GM19023 (cell line): ENCODE measurements at regions not wholly inside any gene's neighbourhood (a gene's known extent, or its start where the extent isn't known, plus 50 kb on each side); places are given as distances from the start of the nearest gene placed in this dataset.

ENCODE experiments used
- ATAC-seq: cut with Tn5 transposase; IDR thresholded peaks from one replicate; pipeline ENCODE4 v1.9.1; 2021; ENCODE audit warnings: mild to moderate bottlenecking, moderate library complexity; ENCODE audit not compliant: unreplicated experiment

- no peak for ATAC-seq
Measured at GRCh38 chr1:193427524-193427923, 241.1 kb upstream of the B3GALT2 start.

- ATAC-seq, result no peak
Measured at GRCh38 chr1:193426061-193426460, 239.6 kb upstream of the B3GALT2 start.

DNA sequence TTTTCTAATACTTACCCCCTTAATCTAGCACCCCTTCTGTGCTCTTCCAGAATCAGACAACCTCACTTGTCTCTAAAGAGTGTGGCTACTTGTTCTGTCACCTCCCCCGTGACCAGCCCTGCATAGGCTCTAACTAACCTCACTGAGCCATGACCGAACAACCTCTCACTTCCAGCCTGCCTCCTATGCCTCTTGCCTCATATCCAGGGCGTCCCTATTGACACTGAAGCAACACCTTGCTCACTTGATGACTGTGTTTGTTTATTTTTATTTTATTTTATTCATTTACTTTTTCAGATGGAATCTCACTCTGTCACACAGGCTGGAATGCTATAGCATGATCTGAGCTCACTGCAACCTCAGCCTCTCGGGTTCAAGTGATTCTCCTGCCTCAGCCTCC lies 235.1 kb upstream of the B3GALT2 start:
- no peak for ATAC-seq

DNA sequence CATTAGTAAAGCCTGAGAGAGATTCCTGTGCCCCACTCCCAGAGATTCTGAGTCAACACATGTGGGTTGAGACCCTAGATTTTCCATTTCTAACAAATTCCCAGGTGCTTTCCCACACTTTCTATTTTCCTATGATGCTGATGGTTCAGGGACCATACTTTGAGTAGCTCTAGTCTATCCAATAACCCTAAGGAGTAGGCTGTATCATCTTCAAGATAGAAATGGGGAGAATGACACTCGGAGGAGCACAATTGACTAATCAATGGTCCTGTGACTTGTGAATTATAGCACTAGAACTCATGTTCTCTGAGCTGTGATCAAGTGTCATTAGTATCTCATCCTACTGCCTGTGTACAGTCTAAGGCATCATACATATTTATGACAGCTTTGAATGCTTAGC lies 232.9 kb upstream of the B3GALT2 start:
- ATAC-seq, result no peak

DNA sequence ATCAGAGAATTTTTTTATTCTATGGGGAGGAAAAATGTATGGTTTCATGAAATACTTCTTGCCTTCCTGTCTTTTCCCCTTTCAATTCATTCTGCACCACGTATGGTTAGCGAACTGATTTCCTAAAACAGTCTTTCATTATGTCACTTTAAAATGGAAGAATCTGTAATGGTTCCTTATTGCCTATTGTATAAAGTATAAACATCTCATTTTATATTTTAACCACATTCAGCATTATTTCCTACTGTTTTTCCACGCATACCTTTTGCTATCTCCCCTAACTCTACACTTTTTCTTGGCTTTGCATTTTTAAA lies 232.3 kb upstream of the B3GALT2 start:
- no peak for ATAC-seq

GRCh38 chr1:193417945-193418744 lies 231.7 kb upstream of the B3GALT2 start:
- ATAC-seq, result no peak

DNA sequence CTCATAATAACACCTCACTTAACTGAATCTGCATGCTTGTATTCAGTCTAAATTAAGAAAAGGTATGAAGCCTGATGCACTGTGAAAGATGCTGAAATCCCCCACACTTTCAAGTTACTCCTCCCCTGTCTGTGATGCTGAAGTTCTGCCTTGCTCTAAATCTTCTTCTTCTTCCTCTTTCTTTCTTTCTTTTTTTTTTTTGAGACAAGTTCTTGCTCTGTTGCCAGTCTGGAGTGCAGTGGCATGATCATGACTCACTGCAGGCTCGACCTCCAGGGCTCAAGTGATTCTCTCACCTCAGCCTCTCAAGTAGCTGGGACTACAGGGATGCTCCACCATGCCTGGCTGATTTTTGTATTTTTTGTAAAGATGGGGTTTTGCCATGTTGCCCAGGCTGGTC lies 231.0 kb upstream of the B3GALT2 start:
- ATAC-seq, result no peak

- no peak for ATAC-seq
Measured at GRCh38 chr1:193416226-193417024, 230.0 kb upstream of the B3GALT2 start.

- no peak for ATAC-seq
Measured at GRCh38 chr1:193415256-193415655, 228.8 kb upstream of the B3GALT2 start.

DNA sequence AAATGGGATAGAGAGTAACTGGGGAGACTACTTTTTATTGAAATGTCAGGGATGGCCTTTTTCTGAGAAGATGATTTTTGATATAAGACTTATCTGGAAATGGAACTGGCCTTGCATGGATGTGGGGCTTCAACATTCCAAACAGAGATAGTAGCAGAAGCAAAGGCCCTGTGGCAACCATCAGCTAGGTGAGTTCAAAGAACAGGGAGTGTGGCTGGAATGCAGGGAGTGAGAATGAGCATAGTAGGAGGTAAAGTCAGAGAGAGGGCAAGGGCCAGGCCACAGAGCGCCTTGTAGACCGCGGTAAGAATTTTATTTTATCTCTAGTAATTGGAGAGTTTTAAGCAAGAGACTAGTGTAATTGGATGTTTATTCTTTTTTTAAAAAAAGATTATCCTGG lies 227.0 kb upstream of the B3GALT2 start:
- ATAC-seq, result no peak

DNA sequence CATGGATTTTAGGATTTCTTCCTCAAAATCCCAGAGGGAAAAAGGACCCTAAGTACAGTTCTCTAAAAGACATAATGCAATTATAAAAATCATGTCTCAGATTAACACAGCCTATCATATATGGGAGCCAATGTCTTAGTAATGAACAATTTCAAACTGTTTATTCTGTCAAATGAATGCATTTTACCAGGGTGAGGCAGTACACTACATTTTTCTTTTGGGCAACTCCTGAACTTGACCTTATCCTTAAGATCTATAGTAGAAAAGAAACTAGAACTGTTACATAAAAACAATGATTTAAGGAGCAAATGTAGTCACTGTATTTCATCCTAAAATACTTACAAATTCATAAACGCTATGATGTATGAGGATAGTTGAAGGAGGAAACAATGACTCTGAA lies 226.3 kb upstream of the B3GALT2 start:
- no peak for ATAC-seq

GRCh38 chr1:193411714-193412113 lies 225.3 kb upstream of the B3GALT2 start:
- no peak for ATAC-seq

GRCh38 chr1:193411215-193411614 lies 224.8 kb upstream of the B3GALT2 start:
- ATAC-seq, result no peak

GRCh38 chr1:193408782-193409293 lies 222.4 kb upstream of the B3GALT2 start:
- ATAC-seq, result no peak

DNA sequence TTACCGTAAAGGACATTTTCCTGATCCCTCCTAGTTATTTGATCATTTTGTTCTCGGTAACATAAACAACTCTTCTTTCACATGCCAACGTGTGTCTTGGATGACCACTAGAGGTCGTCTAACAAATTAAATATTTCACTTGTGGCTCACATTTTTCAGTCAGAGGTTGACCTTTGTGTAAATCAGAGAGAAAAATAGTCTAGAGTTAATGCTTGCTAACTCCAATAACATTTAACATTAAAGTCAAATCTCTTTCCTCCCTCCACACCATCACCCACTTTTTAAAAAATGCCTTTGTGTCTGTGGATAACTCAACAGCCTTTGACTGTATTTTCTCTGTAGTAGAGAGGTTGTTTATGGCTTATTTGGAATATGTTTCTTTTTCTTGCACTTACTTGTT lies 220.5 kb upstream of the B3GALT2 start:
- no peak for ATAC-seq

- no peak for ATAC-seq
Measured at GRCh38 chr1:193404236-193404635, 217.8 kb upstream of the B3GALT2 start.

- ATAC-seq, result no peak
Measured at GRCh38 chr1:193402977-193403376, 216.6 kb upstream of the B3GALT2 start.

- ATAC-seq, result no peak
Measured at GRCh38 chr1:193402037-193402436, 215.6 kb upstream of the B3GALT2 start.

DNA sequence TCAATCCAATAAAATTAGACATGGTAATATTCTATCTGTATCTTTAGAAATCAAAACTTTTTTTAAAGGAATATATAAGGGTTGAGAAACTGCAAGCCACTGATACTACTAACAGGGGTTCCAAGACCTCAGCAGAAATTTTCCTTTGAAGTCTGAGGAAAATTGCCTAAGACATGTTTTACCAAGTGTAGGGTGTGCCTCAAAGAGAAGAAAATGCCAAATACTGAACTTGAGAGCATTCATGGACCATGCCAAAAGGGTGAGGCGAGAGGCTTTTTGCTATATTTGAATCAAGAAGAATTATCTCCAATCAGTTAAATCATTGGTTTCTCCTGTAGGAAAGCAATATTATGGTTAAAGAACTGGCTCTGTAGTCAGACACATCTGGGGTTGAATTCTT lies 207.9 kb upstream of the B3GALT2 start:
- ATAC-seq, result no peak

- ATAC-seq, result no peak
Measured at GRCh38 chr1:193392686-193393085, 206.3 kb upstream of the B3GALT2 start.

DNA sequence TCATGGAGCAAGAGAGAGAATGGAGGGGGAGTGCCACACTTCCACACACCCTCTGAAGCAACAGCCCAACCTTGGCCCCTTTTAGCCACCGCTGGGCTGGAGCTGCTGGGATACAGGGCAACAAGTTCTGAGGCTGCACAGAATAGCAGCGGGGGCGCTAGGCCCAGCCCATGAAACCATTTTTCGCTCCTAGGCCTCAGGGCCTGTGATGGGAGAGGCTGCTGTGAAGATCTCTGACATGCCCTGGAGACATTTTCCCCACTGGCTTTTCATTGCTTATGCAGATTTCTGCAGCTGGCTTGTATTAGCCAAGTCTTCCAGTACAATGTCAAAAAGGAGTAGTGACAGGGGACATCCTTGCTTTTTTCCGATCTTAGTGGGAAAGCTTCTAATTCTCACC lies 202.3 kb upstream of the B3GALT2 start:
- ATAC-seq, result no peak

GRCh38 chr1:193388165-193388564 lies 201.8 kb upstream of the B3GALT2 start:
- ATAC-seq, result no peak
